Hematopoietic multipotent progenitor cell treated with erythropoietin and hydrocortisone succinate and interleukin-3 and kit ligand, for 15 days (in vitro differentiated cells): ENCODE measurements at regions not wholly inside any gene's neighbourhood (a gene's known extent, or its start where the extent isn't known, plus 50 kb on each side); places are given as distances from the start of the nearest gene placed in this dataset.
"Not testable (repeated sequence)": the region's sequence is repeated elsewhere in the genome, so short reads cannot be mapped to it uniquely, and the experiment has no call there.

Experiments used
- DNase-seq: peaks from one replicate; pipeline ENCODE4 v3.0.0-alpha.2; 2015; ENCODE audit warnings: low spot score

DNA sequence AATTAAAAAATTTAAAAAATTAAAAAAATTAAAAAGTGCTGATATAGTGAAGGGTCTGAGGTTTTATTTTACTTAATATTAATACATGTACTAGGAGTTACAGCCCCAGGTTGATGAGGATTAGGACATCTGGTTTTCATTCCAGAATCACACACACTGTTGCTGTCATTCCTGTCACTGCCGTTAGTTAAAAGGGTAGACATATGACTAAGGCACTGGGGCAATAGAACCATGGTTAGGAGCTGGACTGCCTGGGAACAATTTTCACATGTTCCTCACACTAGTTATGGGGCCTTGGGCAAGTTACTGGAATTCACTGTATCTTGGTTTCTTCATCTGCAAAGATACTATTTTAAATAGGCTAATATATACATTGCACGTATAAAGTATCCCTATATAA lies 191.8 kb upstream of the DPYD start:
- no peak for DNase-seq

DNA sequence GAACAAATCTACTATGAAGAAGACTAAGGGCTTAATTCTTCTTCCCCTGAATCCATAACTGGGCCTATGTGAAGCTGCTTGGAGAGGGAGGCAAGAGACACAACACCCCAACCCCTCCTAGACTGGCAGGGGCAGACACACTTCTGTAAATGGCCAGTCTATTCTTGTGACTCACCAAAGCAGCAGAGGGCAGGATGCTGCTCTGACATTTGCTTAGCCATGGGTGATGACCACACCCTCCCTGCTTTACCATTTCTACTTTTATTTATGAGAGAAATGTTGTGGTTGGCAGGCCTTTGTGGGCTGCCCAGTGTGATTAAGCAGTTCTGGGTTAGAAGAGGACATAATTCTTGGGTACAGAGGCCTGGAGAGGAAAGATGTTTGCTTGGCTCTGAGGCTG lies 189.8 kb upstream of the DPYD start:
- DNase-seq: no peak

DNA sequence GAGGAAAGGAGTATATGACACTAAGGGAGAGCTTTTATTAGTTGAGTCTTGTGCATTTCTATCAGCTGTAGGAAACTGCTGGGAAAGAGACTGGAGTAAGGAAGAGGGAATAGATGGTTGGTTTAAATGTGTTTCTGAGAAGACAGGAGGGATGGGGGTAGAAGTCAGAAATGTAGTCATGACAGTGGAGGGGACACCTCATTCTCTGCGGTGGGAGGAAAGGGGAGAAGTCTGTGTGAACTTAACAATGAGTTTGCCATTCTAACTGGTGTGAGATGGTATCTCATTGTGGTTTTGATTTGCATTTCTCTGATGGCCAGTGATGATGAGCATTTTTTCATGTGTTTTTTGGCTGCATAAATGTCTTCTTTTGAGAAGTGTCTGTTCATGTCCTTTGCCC lies 187.5 kb upstream of the DPYD start:
- DNase-seq: not testable (repeated sequence)

DNA sequence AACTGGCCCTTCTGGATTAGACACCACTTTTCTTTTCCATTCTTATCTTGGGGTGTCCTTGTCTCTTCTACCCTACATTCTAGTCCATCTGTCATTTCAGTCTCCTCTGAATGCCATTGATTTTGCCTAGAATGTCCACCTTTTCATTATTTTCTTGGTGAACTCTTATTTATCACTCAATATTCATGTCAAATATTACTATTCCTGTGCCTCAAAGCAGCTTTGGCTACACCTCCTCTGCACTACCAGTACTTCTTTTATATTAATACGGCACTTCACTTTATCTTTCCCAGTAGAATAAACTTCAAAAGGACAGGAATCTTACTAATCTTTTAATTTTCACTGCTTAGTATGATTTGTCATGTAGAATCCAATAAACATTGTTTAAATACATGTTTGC lies 186.4 kb upstream of the DPYD start:
- DNase-seq: no peak

DNA sequence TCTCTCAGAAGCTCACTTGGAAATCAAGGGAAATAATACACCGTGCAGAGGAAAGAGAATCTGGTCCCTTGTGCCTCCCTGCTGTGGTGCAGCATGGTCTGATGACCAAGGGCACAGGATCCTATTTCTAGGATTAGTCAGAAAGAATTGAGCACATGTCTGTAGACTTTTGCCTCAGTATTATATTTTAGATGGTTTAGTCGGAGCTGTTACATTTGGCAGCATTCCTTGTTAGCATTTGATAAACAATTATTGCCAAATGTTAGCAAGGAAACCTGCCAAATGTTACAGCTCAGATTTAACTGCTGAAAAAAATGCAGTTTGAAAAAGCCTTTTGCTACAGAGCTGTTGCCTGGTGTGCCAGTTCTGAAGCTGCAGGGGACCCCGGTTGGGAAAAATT lies 183.5 kb upstream of the DPYD start:
- no peak for DNase-seq

DNA sequence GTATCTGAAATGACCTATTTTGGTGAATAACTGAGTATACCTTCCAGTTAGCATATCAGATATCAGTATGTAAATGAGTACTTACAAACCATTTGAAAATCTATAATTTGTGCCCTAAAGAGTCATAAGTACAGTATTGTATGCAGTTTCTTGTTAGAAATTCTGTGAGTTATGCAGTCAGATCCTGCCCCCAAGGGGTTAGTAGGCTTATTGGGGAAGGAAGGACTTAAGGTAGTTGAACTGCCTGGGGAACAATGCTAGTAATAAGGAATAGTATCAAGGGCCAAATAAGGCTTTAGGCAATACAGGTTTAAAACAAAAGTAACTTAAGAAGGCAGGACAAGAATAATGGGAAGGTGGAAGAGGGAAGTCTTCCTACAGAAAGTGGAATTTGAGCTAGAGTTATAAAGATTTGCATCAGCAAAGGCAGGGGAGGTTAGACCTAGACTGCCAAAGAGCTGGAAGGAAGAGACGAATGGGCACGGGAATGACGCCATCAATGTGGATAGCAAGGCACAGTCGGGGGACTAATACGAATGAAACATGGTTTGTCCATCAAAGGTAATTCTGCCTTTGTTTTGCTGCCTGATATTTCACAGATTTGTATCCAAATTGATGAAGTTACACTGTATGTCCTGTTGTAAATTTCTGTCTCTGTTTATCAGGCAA lies 182.9 kb upstream of the DPYD start:
- DNase-seq: no peak

DNA sequence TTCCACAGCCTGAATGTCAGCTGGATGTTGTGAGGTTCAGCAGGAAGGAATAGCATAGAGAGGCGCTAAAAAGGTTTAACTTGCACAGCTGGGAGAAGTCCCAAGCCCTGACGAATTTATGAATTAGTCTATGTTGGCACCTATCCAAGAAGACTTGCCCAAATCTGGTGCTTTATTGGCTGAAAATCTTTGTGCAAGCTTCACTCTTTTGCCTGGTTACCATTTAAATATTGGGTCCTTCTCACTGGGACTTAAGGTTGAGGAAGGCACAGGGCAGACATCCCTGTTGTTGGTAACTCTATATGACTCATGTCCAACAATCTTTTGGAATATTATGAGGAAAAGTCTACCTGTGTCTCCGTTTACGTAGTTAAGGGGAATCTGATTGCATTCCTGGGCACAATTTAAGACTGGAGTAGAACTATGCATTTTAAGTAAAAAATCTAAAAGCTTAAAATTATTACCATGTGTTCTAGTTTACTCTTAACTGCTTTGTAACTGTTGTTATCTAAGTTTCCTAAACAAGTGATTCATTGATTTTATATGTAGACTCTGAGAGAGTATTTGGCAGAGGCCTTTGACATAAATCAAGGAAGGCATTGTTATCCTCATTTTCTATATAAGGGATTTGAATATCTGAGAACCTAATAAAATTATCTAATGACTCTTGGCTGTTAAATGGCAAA lies 181.7 kb upstream of the DPYD start:
- no peak for DNase-seq

DNA sequence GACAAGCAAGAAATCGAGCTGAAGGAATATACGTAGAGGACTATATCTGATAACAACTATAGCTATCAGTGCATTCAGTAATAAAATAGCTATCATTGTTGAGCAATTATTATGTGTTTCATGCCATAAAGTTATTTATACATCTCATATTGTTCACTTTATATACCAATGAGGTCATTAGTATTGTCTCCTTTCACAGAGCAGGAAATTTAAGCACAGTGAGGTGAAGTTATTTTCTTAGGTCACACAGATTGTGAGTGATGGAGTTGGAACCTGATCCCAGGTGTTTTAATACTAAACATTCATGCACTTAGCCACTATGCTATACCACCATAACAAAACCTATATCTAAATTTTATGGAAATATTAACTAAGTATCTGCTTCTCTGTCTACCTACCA lies 180.5 kb upstream of the DPYD start:
- no peak for DNase-seq

DNA sequence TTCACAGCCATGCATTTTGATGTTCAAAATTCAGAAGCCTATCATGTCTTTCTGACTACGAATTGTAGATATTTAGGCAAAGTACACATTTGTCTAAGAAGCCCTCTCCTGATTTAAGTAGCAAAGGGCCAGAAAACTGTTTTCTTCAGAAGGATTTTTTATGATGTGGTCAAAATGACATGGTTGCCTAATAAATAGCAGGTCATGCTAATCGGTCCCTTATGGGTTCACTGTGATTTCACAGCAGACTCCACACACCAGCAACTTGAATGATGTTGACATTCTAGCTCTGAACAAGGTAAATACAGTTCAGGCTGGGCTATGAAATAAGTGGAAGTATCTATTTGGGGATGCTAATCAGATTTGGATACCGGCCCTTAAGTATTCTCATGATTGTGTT lies 178.7 kb upstream of the DPYD start:
- DNase-seq: no peak

DNA sequence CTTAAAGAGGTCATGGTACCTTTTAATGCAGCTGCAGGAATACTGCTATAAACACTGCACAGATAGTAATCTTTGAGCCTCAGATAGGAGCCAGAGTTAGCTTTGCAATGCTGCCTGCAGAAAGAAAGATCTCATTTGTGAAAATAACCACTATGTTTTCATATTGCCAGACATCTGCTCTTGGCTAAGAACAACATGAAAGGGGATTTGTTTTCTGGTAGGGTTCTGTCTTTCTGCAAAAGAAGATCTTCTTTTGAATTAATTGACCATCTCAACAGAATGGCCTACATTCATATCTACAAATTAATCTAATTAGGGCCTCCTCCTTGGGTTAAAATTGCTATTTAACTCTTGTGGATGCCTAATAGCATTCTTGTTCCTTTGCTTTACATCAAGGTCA lies 177.6 kb upstream of the DPYD start:
- no peak for DNase-seq

DNA sequence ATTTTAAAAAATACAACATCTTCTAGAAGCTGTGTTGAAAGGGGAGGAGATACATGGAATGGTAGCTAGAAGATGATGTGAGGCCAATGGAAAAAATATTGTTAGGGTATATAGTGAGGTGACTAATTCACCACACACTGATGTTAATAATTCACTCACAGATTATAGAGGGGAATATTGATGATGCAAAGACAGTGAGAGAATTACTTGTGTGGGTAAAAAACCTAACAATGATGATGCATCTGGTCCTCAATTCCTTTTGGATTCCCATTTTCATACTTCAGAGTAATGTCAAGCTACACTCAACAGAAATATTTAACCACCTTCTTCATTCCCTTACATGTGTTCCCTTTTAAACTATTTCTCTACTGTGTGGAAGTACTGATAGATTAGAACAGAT lies 169.5 kb upstream of the DPYD start:
- no peak for DNase-seq

DNA sequence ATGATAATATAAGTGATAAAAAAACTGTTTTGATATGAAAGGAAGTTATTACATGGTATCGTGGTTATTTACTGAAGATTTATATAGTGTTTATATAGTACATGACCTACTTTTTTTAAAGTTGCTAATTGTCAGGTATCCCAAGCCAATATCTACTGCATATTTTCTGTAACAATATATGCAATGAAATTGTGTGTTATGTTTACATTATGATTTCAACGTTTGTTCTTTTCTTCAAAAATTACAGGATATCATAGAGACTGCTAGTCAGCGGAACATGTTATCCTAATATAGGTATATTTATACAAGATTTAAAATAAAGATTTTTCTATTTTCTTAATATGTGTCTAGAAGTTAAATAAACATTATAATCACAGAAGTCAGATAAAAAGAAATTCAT lies 167.5 kb upstream of the DPYD start:
- DNase-seq: no peak

DNA sequence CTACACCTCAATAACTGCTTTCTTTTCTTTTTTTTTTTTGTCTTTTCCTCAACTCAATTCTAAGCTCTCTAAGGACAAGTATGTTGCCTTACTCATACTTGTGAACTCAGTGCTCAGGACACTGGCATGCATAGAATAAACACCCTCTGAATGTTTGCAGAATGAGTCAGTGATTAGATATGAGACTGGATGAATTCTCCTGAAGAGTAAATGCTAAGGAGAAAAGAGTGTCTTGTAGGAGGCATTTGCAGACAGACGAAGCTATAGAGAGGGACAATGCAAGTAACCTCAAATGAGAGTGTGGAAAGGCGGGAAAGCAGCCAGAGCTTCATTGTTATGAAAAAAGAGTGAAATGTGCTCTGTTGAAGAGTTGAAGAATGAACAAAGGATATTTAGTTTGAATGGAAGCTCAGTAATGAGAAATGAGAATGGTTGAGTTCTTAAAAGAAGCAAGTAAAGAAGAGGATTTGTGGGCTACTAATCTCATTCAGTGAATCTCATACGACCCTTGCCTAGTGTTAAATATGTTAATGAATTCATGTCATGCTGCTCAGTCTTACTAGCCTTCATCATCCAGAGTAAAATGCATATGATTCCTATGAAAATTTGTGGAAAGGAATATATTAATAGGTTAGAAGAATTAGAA lies 166.1 kb upstream of the DPYD start:
- DNase-seq: no peak

DNA sequence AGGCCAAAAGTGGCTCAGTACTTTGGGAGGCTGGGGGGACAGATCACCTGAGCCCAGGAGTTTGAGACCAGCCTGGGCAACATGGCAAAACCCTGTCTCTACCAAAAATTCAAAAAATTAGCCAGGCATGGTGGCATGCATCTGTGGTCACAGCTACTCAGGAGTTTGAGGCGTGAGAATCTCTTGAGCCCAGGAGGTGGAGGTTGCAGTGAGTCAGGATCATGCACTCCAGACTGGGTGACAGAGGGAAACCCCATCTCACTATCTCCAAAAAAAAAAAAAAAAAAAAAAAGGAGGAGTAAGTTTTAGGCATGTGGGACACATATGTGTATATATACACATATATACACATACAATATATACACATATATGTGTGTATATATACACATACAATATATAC lies 165.3 kb upstream of the DPYD start:
- DNase-seq: no peak

DNA sequence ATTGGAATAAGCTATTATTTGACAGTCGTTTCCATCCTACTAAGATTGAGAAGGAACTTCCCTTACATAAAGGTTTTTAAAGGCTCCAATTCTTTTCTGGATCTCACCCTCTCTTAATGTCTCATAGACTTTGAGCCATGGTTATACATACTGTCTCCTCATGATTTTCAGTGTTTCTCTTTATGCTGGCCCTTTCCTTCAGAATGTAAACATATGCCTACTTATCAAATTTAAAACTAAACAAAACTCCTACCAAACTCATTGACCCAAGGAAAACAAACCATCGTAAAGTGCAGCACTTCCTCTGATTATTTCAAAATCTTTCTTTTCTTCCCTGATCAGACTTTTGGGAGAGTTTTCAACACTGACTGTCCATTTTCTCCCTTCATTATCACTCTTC lies 163.4 kb upstream of the DPYD start:
- DNase-seq: no peak

DNA sequence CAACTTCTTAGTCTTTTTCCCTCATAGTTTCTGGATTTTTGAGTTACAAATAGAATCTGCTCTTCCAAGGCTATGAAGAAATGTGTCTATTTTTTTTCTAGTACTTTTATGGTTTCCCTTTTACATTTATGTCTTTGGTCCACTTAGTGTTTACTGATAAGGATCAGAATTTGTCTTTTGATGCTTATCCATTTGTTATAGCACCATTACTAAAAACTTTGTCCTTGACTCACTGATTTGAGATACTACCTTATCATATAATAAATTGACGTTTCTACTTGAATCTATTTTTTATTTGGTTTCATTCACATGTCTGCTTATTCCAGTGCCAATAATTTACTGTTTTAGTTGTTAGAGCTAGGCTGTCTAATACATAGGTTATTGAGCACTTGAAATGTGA lies 161.1 kb upstream of the DPYD start:
- no peak for DNase-seq

DNA sequence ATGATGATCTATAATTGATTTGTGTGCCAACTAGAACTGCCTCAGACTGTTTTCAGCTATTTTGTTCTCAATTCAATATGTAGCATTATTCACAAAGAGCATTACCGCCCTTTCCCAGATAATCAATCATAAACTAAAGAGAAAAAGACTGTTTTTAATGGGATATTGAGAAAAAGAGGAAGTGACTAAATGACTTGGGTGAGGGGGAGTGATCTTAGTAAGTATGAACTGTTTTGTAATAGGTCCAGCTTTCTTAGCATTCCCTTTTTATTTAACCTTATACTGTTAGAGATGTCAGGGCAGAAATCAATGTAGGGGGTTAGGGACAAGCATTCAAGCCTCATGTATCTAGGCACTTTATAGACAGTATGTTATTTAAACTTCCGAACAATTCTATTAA lies 157.8 kb upstream of the DPYD start:
- no peak for DNase-seq

DNA sequence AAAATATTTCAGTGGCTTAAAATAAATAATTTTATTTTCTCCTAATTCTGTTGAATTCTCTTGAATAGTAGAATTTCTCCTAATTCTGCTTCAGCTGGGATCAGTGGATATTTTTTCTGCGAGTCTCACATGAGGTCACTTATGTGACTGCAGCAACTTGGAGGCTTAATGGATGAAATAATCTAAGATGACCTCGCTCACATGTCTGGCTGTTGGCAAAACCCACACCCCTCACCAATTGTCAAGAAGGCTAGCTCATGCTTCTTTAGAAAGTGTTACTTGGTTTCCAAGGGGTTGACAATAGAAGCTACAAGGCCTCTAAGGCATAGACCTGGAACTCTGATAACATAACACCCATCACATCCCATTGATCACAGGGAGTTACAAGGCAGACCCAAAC lies 156.9 kb upstream of the DPYD start:
- DNase-seq: no peak

DNA sequence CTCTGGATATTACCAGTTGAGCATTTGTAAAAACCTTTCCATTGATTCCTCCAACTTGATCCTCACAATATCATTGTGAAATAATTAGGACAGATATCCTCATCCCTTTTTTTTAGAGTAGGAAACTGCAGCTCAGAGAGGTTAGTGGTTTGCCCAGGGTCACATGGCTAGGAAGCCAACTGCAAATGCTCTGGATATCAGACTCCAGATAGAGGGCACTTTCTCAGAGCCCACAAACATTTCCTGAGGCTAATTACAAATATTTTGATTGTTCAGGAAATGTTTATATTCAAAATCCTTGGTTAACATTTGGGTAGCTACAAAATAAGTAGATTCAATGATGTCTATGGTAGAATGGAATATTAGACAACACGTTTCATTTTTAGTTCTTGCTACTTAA lies 154.8 kb upstream of the DPYD start:
- no peak for DNase-seq

DNA sequence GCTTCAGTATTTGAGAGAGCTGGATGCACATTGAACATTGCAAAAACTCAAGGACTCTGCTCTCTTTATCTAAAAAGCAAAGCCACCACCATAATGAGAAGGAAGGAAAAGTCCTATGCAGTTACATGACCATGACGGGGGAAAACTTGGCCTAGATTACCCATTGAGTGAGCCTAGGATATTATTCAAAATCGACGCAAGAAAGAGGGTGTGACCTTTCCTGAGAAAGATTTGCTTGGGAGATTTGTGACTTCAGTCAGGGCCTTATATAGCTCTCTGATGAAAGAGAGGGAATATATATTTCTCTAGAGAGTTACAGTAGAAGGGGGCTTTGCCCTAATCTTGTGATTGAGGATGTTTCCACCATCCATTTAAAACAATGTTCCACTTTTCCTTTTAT lies 153.0 kb upstream of the DPYD start:
- DNase-seq: no peak

DNA sequence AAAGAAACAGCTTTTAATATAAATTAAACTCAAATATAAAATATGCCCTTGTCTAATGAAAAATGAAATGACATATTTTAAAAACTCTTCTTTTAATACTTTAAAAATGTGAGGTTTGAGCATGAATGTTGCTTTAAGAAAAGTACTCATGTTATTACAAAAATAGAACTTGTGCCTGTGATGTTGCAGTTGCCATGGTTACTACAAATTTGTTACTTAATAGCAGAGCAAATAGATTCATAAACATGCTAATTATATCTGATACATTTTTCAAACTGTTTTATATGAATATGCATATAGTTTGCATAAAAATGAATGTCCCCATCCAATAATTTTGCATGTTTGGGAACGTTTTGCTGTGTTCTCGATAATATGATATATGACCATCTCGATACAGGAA lies 152.3 kb upstream of the DPYD start:
- no peak for DNase-seq

DNA sequence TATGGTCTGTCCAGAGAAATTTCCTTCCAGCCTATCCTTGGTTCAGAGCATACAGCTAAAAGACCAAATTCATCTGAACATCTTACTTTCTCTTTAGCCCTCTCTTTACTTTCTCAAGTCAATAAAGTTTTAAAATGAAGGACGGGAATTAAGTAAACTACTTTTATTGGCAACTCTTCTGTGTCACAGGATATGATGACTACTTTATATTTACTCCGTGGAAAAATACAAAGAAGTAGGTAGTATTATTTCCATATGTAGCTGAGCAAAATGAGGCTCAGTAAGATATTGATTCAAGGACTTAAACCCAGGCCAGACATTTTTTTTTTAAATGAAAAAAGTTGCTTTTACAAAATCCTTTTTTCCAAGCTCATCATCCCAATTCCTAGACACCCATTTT lies 151.2 kb upstream of the DPYD start:
- no peak for DNase-seq

DNA sequence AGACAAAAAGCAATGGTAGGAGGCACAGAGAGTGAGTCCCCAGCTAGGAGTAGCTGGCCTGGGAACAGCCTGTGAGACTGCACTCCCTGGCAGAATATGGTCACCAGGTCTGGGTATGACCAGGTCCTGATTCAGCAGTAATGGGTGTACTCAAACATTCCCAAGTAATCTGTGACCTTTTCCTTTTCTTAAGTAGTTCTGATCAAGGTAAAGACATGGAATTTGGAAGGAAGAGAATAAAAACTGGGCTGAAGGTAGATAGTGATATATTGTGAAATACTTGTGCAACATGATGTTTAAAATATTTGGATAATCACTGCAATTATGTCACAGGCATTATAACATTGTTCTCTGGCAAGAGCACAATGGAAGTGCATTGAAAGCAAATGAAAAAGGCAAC lies 147.2 kb upstream of the DPYD start:
- DNase-seq: no peak

DNA sequence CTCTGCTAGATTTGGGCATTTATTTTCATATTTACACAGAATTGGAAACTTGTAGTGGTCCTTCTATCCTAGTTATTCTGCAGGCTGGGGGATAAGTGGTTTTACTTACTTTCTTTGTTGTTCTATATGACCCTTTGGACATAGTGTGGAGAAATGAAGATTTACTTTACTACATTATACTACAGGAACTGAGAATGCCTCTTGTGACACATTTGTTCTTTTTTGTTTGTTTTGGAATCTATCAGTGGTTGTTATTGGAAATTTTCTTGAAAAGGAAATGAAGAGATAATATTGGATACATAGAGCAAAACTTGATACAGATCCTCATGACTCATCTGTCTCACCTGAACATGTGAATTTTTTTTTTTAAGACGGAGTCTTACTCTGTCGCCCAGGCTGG lies 146.1 kb upstream of the DPYD start:
- no peak for DNase-seq
